Neutrophil (primary cell): ENCODE measurements at regions not wholly inside any gene's neighbourhood (a gene's known extent, or its start where the extent isn't known, plus 50 kb on each side); places are given as distances from the start of the nearest gene placed in this dataset.

Experiments
- H3K27ac ChIP-seq: fragments of 200-600 bp; sonication (generic); 2 replicates; pipeline ENCODE4 v1.5.1; 2016; ENCODE audit warnings: mild to moderate bottlenecking, moderate library complexity
- H3K27me3 ChIP-seq: fragments of 200-600 bp; sonication (generic); 2 replicates; pipeline ENCODE4 v1.6.0; 2016; ENCODE audit warnings: mild to moderate bottlenecking
- H3K36me3 ChIP-seq: fragments of 200-600 bp; sonication (generic); 2 replicates; pipeline ENCODE4 v1.5.1; 2017
- H3K4me1 ChIP-seq, 2 experiments: fragments of 200-600 bp in 1 of 2; sonication (generic) in 1 of 2; 1 replicate in 1 of 2; 2 replicates in 1 of 2; pipeline versions ENCODE4 v1.5.1 to v1.6.1; 2013 to 2016; ENCODE audit warnings: low read depth in 1 of 2, low read length in 1 of 2, mild to moderate bottlenecking in 1 of 2, moderate library complexity in 1 of 2; ENCODE audit not compliant: control insufficient read depth in 1 of 2, insufficient read depth in 1 of 2
- H3K4me3 ChIP-seq, 2 experiments: fragments of 200-600 bp in 1 of 2; sonication (generic) in 1 of 2; 1 replicate in 1 of 2; 2 replicates in 1 of 2; pipeline ENCODE4 v1.5.1; 2013 to 2016; ENCODE audit warnings: low read depth in 1 of 2, low read length in 1 of 2, mild to moderate bottlenecking in 1 of 2, moderate library complexity in 1 of 2
- H3K9me3 ChIP-seq: fragments of 200-600 bp; sonication (generic); 2 replicates; pipeline ENCODE4 v1.5.1; 2016
- CTCF ChIP-seq: fragments of 200-600 bp; sonication (generic); IDR thresholded peaks from 2 replicates; pipeline ENCODE4 v1.5.1; 2016; ENCODE audit warnings: antibody characterized with exemption

DNA sequence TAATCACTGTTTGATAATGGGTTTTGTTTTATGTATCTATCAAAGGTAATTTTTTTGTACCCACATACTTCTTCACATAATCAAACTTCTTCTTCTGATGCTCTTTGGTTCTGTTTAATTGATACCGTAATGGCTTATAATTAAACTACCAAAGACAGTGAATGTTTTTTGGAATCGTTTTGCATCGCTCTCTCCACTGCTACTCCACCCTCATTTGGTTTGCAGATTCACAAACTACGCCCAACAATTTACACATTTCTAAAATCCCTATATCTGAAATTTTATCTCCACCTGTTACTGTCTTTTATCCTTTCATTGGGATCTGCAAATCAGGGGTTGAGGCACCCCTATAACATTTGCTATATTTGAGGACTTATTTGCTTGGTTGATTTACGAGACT lies 319.6 kb downstream of the RWDD3 start:
- H3K4me1 ChIP-seq: no peaks in the 10 kb centered on the region
- TF ChIP-seq CTCF: no peak
- H3K27ac ChIP-seq: no peak overlapping the region
- H3K27me3 ChIP-seq: no peaks in the 10 kb centered on the region
- H3K36me3 ChIP-seq: no peaks in the 10 kb centered on the region
- H3K9me3 ChIP-seq: no peaks in the 10 kb centered on the region
- H3K4me3 ChIP-seq: no peak overlapping the region

GRCh38 chr1:95554408-95554807 lies 320.4 kb downstream of the RWDD3 start:
- Histone ChIP-seq H3K9me3 (no peaks in the 10 kb centered on the region), H3K36me3 (no peaks in the 10 kb centered on the region), H3K27ac (no peak overlapping the region), H3K27me3 (no peaks in the 10 kb centered on the region), H3K4me1 (no peaks in the 10 kb centered on the region), H3K4me3 (no peak overlapping the region)
- TF ChIP-seq CTCF: no peak

GRCh38 chr1:95558791-95559190 lies 324.8 kb downstream of the RWDD3 start:
- Histone ChIP-seq H3K4me1 (no peaks in the 10 kb centered on the region), H3K9me3 (no peaks in the 10 kb centered on the region), H3K27me3 (no peaks in the 10 kb centered on the region), H3K4me3 (no peak overlapping the region), H3K36me3 (no peaks in the 10 kb centered on the region), H3K27ac (no peak overlapping the region)
- TF ChIP-seq CTCF: no peak

DNA sequence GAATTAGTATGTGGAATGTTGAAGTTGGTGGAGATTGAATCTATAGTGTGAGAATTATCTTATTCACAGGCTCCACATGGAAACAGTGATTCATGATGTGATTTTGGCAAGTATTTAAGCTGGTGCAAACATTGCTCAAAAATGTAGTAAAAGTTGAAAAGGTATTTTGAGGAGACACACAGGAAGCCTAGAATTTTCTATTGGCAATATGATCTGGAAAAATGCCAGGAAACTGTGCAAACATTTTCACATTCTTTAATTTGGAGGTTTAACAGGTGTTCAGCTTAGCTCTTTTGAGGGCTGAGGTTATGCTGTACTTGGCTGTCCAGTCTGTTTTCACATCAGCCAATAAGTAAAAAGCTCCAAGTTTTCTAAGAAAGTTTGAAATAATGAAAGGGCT lies 327.3 kb downstream of the RWDD3 start:
- Histone ChIP-seq H3K27me3 (no peaks in the 10 kb centered on the region), H3K4me1 (no peaks in the 10 kb centered on the region), H3K4me3 (no peak overlapping the region), H3K27ac (no peak overlapping the region), H3K9me3 (no peaks in the 10 kb centered on the region), H3K36me3 (no peaks in the 10 kb centered on the region)
- no peak for TF ChIP-seq CTCF

- H3K27me3 ChIP-seq: no peaks in the 10 kb centered on the region
- H3K4me1 ChIP-seq: no peaks in the 10 kb centered on the region
- no peaks in the 10 kb centered on the region for H3K36me3 ChIP-seq
- no peak overlapping the region for H3K27ac ChIP-seq
- no peaks in the 10 kb centered on the region for H3K9me3 ChIP-seq
- no peak for TF ChIP-seq CTCF
- no peak overlapping the region for H3K4me3 ChIP-seq
Observed at GRCh38 chr1:95562230-95562629, 328.2 kb downstream of the RWDD3 start.

- H3K4me1 ChIP-seq: no peaks in the 10 kb centered on the region
- no peak for TF ChIP-seq CTCF
- H3K27me3 ChIP-seq: no peaks in the 10 kb centered on the region
- H3K36me3 ChIP-seq: no peaks in the 10 kb centered on the region
- no peak overlapping the region for H3K27ac ChIP-seq
- no peak overlapping the region for H3K4me3 ChIP-seq
- H3K9me3 ChIP-seq: no peaks in the 10 kb centered on the region
Observed at GRCh38 chr1:95572002-95572401, 338.0 kb downstream of the RWDD3 start.
